HG03342 (cell line): ENCODE measurements at regions not wholly inside any gene's neighbourhood (a gene's known extent, or its start where the extent isn't known, plus 50 kb on each side); places are given as distances from the start of the nearest gene placed in this dataset.

ENCODE experiments used
- ATAC-seq: cut with Tn5 transposase; IDR thresholded peaks from one replicate; pipeline ENCODE4 v1.9.1; 2021; ENCODE audit warnings: mild to moderate bottlenecking, moderate library complexity; ENCODE audit not compliant: unreplicated experiment

DNA sequence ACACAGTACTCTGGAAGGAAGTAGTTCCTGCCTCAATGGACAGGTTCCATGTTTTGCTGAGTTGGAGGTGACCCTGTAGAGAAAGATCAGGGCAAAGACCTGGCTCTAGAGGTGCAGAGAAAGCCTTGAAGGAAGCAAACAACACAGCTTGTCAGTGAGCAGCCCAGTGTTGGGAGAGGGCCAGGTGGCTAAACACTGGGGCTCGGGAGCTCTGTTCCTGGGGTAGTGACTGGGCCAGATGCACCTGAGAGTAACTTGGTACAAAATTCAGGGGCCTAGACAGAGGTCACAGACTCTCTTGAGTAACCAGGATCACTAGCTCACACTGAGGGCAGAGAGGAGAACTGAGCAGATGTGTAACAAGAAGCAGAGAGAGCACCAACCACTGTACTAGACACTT lies 138.4 kb upstream of the NALF2 start:
- ATAC-seq: no peak

DNA sequence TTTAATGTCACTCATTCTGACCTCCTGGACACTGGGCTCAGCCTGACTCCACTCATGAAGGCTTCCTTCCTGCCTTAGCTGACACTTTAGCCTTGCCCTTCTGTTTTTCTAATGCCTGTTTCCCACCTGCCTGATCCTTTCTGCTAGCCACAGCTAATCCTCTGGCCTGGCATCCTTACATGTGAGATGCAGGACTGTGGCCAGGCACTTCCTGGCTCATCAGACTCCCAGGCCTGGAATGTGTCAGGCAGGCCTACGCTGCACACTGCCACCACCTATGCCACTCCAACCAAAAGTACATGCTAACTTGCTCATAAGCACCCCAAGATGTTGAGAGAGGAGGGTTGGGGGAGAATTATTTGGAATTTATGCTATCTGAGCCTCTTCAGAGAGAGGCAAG lies 138.8 kb upstream of the NALF2 start:
- ATAC-seq: no peak

- peak; percentile 78 for ATAC-seq
Measured at GRCh38 chrX:69362856-69363255, 141.3 kb upstream of the NALF2 start.

- no peak for ATAC-seq
Measured at GRCh38 chrX:69362354-69362753, 141.8 kb upstream of the NALF2 start.

DNA sequence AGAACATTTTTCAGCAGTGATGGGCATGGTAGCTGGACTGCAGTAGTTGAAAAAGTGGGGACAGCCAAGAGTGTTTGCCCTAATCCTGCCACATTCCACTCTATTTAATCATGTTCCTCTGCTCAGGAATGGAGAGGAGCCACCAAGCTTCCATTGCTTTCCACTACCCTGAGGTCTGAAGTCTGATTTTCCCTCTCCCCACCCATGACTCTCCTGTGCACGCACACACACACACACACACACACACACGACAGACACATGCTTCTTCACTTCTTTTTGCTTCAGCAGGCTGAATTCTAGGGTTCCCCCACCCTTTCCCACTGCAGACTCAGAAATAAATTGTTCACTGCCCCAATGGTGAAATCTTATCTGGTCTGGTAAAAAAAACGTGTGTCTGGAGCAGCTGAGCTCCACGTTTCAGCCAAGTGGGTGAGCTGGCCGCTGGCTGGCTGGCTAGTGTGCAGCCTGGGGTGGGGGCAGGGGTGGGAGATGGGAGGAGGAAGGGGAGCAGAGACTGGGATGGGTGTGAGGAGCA lies 142.7 kb upstream of the NALF2 start:
- no peak for ATAC-seq

GRCh38 chrX:69357317-69357716 lies 146.8 kb upstream of the NALF2 start:
- ATAC-seq: no peak

GRCh38 chrX:69324851-69325250 lies 159.6 kb upstream of the PJA1 start:
- ATAC-seq: no peak

DNA sequence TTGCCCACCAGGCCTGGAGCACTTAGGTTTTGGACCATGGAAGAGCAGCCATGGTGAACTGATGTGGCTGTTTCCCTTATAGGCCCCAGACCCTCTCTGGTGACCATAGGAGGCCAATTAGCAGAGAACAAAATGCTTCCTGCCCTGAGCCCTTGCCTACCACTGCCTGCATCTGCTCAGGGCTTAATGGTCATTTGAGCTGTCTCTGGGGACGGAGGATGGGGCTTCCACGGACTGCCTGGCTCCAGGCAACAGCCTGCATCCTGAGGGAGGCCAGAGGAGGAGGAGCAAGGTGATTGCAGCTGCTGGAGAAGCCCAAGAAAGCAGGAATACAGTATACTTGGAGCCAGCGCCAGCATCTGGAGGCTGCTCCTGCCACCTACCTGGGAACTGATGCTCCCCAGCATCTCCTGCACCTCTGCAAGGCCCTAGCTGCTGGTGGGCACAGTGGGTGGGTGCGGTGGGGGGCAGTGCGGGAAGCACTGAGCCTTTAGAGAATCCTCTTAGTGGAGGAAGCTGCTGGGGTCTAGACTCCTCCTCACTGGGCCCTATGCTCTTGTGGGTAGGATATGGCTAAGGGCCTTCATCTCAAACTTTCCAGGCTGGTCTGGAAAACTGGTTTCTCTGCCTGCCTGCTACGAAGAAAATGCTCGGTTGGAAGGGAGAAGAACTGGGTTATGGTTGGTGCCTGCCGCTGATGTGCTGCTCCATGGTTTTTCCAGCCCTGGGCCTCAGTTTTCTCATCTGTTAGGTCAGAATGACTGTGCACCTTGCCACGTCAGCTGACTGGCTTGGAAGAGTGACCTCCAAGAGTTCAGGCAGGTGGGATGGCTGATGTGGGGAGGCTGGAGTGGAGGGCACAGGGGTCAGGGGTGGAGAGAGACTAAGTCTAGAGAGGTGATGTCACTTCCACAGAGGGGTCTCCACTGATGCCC lies 158.8 kb upstream of the PJA1 start:
- no peak for ATAC-seq

DNA sequence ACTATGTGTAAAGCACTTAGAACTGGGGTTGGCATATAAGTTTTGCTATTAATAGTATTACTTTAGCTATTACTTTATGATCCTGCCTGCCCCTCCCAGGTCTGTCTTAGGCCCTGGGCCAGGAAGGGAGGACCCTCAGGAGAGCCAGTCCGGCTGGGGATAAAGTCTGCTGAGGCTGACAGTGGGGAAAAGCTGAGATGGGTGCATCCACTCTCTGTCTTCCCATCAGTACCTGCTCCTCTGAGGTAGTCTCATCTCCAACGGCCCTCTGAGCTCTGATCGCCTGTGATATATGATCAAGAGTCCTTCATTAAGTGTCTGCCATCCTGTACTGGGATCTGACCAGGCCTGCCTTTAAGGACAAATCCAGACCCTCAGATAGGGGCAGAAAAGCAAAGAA lies 156.5 kb upstream of the PJA1 start:
- no peak for ATAC-seq

DNA sequence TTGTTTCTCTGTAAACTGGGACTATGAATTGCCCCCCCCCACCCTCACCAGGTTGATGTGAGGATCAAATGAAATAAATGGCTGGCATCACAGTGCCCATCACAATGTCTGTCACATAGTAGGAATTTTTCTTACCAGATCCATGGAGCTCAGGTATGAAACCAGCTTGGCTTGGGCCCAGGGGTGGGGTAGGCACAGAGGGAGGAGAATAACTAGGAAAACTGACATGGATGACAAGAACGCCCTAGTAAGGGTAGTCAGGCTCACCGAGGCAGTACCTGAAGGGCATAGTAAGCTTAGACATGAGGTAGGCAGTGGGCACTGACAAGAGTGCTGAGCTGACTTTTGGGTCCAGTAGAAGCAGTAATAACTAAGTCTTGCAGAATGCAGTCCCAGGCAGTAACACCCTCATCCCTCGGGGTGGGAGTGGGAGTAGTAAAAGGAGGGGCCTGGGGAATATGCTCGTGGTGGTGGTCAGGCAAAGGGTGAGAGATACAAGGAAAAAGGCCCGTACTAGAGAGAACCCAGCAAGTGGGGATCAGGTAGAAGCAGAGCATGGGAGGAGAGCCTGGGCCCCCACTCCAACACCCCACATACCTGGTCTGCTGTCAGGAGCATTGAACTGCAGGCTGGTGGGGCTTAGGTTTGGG lies 155.9 kb upstream of the PJA1 start:
- ATAC-seq: no peak

DNA sequence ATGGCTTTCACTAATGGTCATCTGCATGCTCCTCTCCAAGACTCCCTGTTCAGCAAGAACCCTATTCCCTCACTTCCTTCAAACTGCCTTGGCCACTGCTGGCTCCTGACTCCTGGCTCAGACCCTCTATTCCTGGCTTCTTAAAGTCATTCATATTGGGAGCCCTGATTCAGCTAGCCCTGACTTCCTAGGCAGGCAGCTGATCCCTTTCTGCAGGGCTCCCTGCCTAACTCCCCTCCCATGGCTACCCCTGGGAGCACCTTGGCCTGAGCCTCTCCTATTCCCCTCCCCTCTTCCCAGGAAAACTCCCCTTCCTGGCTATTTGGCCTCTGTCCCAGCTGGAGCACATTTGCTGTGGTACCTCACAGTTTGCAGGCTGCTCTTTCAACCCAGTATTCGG lies 154.9 kb upstream of the PJA1 start:
- ATAC-seq: no peak

GRCh38 chrX:69319376-69319775 lies 154.1 kb upstream of the PJA1 start:
- no peak for ATAC-seq

- ATAC-seq: no peak
Measured at GRCh38 chrX:69318651-69319340, 153.5 kb upstream of the PJA1 start.

GRCh38 chrX:69317721-69318120 lies 152.5 kb upstream of the PJA1 start:
- no peak for ATAC-seq

DNA sequence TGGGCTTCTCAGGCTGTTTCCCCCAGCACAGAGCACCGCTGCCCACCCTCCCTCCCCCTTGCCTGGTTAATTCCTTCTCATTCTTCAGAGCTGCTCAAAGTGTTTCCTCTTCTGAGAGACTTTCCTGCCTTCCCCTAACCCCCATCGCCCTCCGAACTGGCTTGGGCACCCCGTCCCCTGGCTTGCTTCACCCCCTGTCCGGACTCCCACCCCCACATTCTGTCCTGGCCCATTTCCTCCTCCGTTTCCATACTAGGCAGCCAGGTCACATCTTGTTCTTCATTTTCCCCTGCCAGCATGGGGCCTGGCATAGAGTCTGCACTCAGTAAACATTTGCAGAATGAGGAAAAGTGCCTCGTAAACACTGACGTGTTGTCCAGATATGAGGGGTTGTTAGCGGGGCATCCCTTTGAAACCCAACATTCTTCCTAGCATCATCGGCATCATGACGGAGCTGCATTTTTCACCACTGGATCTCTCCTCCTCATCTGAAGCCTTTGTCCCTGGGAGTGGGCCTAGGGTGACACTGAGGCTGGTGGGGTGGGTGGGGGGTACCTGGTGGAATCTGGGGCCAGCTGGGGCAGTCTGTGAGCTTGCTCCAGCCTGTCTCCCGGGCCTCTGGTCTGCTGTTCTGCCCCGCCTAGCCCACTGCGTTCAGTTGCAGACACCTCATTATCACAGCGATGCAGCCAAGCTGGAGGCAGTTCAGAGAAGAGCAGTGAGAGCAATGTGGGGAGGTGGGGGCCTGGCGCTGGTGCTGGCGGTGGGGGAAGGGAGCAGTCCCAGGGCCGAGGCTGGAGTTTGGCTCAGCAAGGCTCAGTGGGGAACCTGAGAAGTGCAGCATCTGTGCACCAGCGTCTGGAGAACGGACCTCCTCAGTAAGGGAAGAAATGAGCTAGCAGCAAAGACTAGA lies 149.4 kb upstream of the PJA1 start:
- no peak for ATAC-seq

- ATAC-seq: no peak
Measured at GRCh38 chrX:69313617-69314290, 148.5 kb upstream of the PJA1 start.

- no peak for ATAC-seq
Measured at GRCh38 chrX:69311936-69312670, 146.8 kb upstream of the PJA1 start.

DNA sequence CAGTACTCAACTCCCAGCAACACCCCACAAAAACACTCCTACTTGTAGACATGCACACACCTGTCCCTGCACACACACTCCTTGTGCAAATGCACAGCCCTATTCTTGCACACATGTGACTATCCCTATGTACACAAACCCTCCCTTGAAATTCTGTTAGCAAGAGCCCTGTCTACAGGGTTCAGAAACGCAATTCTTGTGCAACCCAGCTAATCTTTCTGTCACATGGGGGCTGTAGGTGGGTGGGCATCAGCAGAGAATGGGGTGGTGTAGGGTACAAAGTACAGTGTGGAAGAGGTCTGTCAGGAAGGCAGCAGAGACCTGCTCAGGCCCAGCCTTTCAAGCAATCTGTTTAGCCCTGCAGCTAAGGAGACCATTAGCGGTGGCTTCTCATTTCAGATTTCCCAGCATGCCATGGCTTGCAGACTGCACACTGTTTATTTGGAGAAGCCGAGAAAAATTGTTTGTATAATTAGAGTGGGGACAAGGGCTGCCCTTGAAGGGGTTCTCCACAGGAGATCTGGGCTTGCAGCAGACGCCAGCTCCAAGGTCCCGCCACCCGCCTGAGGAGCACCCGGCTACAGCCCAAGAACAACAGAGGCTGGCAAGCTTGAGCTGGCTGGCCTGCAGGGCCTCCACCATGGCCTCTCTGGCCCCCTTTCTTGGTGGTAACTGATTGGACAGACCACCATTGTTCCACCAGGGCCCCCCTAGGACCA lies 144.0 kb upstream of the PJA1 start:
- no peak for ATAC-seq

GRCh38 chrX:69307756-69308155 lies 142.5 kb upstream of the PJA1 start:
- no peak for ATAC-seq
